Astrocyte of the spinal cord (primary cell): ENCODE measurements at regions not wholly inside any gene's neighbourhood (a gene's known extent, or its start where the extent isn't known, plus 50 kb on each side); places are given as distances from the start of the nearest gene placed in this dataset.

Experiments used
- DNase-seq: peaks from one replicate; pipeline ENCODE4 v3.0.0; 2011; ENCODE audit warnings: low read depth, low spot score
- H3K4me3 ChIP-seq: 2 replicates; pipeline ENCODE4 v1.5.1; 2011; ENCODE audit warnings: low read depth, mild to moderate bottlenecking, low read length, moderate library complexity
- in situ Hi-C: cut with HindIII; loops from 2 replicates; pipeline ENCODE4 v1.10.0; 2017; ENCODE audit warnings: low sequenced_read_pairs
- TF ChIP-seq, protein P1 (sequence below): IDR thresholded peaks from 2 replicates; pipeline ENCODE4 v1.5.1; 2012; ENCODE audit warnings: low read depth, mild to moderate bottlenecking, low read length, inconsistent platforms

DNA sequence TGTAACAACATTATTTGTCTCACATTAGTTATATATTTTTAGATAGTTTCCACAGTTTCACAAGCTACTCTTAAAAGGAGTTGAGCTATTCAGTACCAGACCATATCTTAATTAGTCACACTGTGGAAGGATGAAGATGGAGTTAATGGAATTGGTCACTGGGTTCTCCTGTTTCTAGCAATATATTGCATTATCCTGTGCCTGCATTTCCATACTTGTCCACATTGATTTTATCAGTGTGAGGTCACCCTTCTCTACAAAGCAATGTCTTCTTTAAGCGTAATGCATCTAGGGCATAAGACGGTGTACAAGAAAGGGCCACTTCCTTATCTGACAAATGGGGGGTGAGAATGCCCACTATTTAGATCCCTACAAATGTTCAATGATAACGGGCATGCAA is 216.8 kb upstream of the TANK start:
- DNase-seq, result no peak
- no peak overlapping the region for H3K4me3 ChIP-seq
- TF ChIP-seq, protein P1, sequence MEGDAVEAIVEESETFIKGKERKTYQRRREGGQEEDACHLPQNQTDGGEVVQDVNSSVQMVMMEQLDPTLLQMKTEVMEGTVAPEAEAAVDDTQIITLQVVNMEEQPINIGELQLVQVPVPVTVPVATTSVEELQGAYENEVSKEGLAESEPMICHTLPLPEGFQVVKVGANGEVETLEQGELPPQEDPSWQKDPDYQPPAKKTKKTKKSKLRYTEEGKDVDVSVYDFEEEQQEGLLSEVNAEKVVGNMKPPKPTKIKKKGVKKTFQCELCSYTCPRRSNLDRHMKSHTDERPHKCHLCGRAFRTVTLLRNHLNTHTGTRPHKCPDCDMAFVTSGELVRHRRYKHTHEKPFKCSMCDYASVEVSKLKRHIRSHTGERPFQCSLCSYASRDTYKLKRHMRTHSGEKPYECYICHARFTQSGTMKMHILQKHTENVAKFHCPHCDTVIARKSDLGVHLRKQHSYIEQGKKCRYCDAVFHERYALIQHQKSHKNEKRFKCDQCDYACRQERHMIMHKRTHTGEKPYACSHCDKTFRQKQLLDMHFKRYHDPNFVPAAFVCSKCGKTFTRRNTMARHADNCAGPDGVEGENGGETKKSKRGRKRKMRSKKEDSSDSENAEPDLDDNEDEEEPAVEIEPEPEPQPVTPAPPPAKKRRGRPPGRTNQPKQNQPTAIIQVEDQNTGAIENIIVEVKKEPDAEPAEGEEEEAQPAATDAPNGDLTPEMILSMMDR, result no peak
- in situ Hi-C loops, result no loop called here

DNA sequence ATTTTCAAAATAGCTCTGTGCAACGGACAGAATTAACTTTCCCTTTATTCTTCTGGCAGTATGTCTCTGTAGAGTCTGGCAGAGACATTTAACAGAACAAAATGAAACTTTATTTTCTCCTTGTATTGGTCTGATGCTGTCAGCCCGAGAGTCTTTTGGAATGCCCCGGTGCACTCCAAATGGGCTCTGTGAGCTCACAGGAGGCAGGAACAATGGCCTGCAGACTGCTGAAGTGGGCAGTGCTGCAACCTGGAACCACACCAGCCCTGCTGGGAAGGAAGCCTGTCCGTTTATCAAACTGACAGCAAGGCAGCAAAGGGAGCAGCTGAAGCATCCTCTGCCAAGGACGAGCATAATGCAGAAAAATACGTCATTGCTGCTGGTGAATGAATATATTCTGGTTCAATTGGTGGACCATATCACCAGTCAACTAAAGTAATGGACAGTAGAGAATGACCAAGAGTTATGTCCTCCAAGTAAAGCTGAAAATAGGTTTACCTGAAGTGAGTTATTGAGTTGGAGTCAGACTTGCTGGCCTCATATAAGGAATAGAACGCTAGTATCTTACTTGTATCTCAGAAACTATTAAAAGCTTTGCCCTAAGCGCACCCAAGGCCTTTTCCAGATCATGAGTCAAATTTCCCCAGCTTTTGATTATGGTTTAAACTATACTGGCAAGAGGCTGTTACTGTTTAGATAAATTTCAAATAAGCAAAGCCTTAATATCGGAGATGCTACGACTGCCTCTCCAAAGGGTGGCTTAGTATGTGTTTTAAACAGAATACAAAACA is 207.6 kb upstream of the TANK start:
- DNase-seq, result peak; percentile 67
- peak overlapping the region; percentile 3 for H3K4me3 ChIP-seq
- in situ Hi-C loops, result no loop called here
- TF ChIP-seq, protein P1, result no peak

DNA sequence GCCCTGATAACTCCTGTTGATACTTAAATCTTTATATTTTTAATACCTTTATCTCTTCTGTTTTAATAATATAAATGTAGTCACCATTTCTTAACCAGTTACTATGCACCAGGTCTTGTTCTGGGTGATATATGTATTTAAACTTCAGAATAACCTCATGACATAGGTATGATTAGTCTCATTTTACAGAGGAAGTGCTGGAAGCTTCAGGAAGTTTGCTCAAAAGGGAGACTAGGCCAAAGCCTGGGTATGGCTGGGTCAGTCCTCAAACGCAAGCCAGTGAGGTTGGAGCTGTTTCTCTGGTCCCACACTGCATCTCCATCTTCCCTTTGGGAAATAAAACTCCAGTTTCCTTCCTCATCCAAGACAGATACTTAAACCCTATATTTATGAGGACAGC is 204.7 kb upstream of the TANK start:
- in situ Hi-C loops, result no loop called here
- no peak for DNase-seq
- TF ChIP-seq, protein P1, result no peak

DNA sequence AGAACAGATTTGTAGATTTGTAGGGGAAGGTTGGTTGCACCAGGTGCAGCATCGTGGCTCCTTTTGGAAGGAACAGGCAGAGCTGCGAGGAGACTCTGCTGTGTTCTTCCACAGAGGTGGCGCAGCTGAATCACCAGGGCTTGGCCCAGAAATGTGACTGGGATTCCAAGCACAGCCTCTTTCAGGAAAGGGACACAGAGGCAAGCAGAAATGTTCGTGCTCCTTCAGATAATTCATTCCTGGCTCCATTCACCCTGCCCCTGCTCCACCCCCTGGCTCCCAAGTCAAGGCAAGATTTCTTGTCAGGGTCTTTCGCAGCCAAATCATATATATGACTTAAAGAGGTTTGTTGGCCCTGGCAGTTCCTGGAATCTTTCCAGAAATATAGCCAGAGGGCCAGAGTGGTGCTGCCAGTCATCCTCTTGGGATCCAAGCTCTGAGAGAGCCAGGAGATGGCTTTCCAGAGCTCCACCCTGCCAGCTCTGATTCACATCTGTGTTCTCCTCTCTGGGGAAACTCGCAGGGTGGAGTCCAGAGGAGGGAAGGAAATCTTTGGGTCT is 203.9 kb upstream of the TANK start:
- TF ChIP-seq, protein P1, result no peak
- no peak for DNase-seq
- no peak overlapping the region for H3K4me3 ChIP-seq
- in situ Hi-C loops, result no loop called here

More for the DNA sequence above, 204.7 kb upstream of the TANK start:
- no peak overlapping the region for H3K4me3 ChIP-seq

DNA sequence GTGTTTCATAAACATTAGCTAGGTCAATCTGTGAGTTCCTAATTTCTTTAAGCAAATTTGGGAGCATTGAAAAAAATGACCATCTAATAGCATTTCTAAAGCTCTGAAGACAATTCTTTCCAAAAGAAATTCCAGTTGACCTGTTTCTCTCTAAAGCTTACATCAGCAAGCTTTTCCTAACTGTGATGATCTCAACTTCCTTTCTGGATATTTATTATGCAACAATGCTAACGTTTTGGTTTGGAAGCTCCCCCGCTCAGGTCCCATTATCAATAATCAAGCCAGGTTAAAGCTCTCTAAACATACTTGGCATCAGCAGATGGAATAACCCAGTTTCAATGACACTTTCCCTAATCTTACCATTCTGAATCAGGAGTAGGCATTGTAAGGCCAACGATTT is 196.3 kb upstream of the TANK start:
- TF ChIP-seq, protein P1, result no peak
- DNase-seq, result no peak
- H3K4me3 ChIP-seq, result no peak overlapping the region
- in situ Hi-C loops, result no loop called here

DNA sequence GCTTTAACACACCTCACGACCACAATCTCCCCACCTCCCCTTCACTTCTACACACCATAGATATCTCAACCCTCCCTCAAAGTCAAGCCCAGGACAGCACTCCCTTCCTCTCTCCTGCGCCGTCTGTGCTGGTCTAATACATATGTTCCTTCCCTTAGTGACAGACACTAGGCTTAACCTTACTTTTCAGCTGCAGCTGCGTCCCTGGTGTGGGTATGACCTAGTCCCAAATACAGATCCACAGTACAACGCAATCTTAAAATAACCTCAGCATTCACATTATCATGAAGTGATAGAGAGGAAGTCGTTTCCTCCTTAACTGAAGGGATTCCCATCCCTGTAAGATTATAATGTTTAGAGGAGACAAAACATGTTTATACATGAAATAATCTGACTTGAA is 192.7 kb upstream of the TANK start:
- TF ChIP-seq, protein P1, result no peak
- in situ Hi-C loops, result no loop called here
- DNase-seq, result no peak

More for the DNA sequence above, 192.7 kb upstream of the TANK start:
- no peak overlapping the region for H3K4me3 ChIP-seq
